Natural killer cell (primary cell): ENCODE measurements at regions not wholly inside any gene's neighbourhood (a gene's known extent, or its start where the extent isn't known, plus 50 kb on each side); places are given as distances from the start of the nearest gene placed in this dataset.
A peak's percentile ranks its signal among the peaks of the same experiment; 100 is the strongest.

Experiments
- ATAC-seq, 3 donors: fragments of 150-1000 bp in 2 of 3; fragments of 200-7000 bp in 1 of 3; cut with Tn5 transposase; 1 replicate in 1 of 3; 2 replicates in 2 of 3; pipeline ENCODE4 v1.10.0; 2021; ENCODE audit warnings: mild to moderate bottlenecking in 2 of 3, moderate library complexity in 2 of 3
- DNase-seq, 2 donors: peaks; one replicate each; pipeline versions ENCODE4 v3.0.0 to v3.0.0-alpha.2; 2013 to 2021; ENCODE audit warnings: mixed read lengths in 1 of 2
- H3K27ac ChIP-seq: one replicate; pipeline ENCODE4 v1.5.1; 2013; ENCODE audit warnings: mild to moderate bottlenecking, low read length
- H3K27me3 ChIP-seq: one replicate; pipeline ENCODE4 v1.6.1; 2013; ENCODE audit warnings: low read length; ENCODE audit not compliant: control insufficient read depth, insufficient read depth
- H3K36me3 ChIP-seq: one replicate; pipeline ENCODE4 v1.6.1; 2013; ENCODE audit warnings: low read length; ENCODE audit not compliant: control insufficient read depth, insufficient read depth
- H3K4me1 ChIP-seq: one replicate; pipeline ENCODE4 v1.6.1; 2013; ENCODE audit warnings: low read length; ENCODE audit not compliant: control insufficient read depth, insufficient read depth
- H3K4me3 ChIP-seq: one replicate; pipeline ENCODE4 v1.5.1; 2013; ENCODE audit warnings: low read length
- H3K9me3 ChIP-seq: one replicate; pipeline ENCODE4 v1.6.1; 2013; ENCODE audit warnings: low read length; ENCODE audit not compliant: control insufficient read depth, insufficient read depth
- H3K27ac Mint-ChIP-seq, 2 donors: one replicate each; pipeline ENCODE4 v1.8.0; 2022; ENCODE audit warnings: mild to moderate bottlenecking in 2 of 2, mixed read lengths in 2 of 2, moderate library complexity in 1 of 2
- H3K27me3 Mint-ChIP-seq, 2 donors: one replicate each; pipeline ENCODE4 v1.8.0; 2022; ENCODE audit warnings: low read depth in 2 of 2, mixed read lengths in 2 of 2
- H3K36me3 Mint-ChIP-seq: one replicate; pipeline ENCODE4 v1.8.0; 2022; ENCODE audit warnings: mixed read lengths
- H3K4me1 Mint-ChIP-seq, 2 donors: one replicate each; pipeline ENCODE4 v1.8.0; 2022; ENCODE audit warnings: mixed read lengths in 2 of 2
- H3K4me3 Mint-ChIP-seq: one replicate; pipeline ENCODE4 v1.8.0; 2022; ENCODE audit warnings: mild to moderate bottlenecking, moderate library complexity, mixed read lengths
- H3K9me3 Mint-ChIP-seq, 2 donors: one replicate each; pipeline ENCODE4 v1.8.0; 2022; ENCODE audit warnings: mixed read lengths in 2 of 2
- CTCF ChIP-seq: fragments of 200-600 bp; IDR thresholded peaks from one replicate; pipeline ENCODE4 v1.8.0; 2022; ENCODE audit warnings: antibody characterized with exemption
- WGBS: methylation state at CpG from one replicate; pipeline ENCODE4 v1.1.7; 2013; ENCODE audit warnings: missing lambda C conversion rate; ENCODE audit not compliant: insufficient coverage; 5-methylcytosine and 5-hydroxymethylcytosine counted together
- intact Hi-C: fragments of 100-400 bp; cut with micrococcal nuclease; formaldehyde crosslinking; loops from one replicate; pipeline ENCODE4 v1.14.2; 2022

- TF ChIP-seq CTCF, result no peak
- no peak overlapping the region for H3K4me3 ChIP-seq
- intact Hi-C loops, result no loop called here
- Mint-ChIP-seq H3K36me3 (peaks cover 7% of the 10 kb centered on the region), H3K4me1 (no peaks in the 10 kb centered on the region), H3K4me3 (no peak overlapping the region), H3K9me3 (peaks cover 12 to 13% of the 10 kb centered on the region in 2 donors), H3K27me3 (no peaks in the 10 kb centered on the region), H3K27ac (no peak overlapping the region)
- no peak overlapping the region for H3K27ac ChIP-seq
- ATAC-seq, result no peak
- no peaks in the 10 kb centered on the region for H3K9me3 ChIP-seq
- H3K4me1 ChIP-seq, result no peaks in the 10 kb centered on the region
- H3K27me3 ChIP-seq, result no peaks in the 10 kb centered on the region
- H3K36me3 ChIP-seq, result no peaks in the 10 kb centered on the region
- no peak for DNase-seq
Observed at GRCh38 chr7:81852701-81853100, 82.9 kb upstream of the HGF start.

GRCh38 chr7:81851413-81851812, 81.6 kb upstream of the HGF start:
- Mint-ChIP-seq H3K4me1 (no peaks in the 10 kb centered on the region), H3K27ac (no peak overlapping the region), H3K9me3 (peaks cover 13 to 17% of the 10 kb centered on the region in 2 donors), H3K4me3 (no peak overlapping the region), H3K36me3 (peaks cover 9% of the 10 kb centered on the region), H3K27me3 (no peaks in the 10 kb centered on the region)
- DNase-seq (no peak), ATAC-seq (no peak)
- no peaks in the 10 kb centered on the region for H3K4me1 ChIP-seq
- H3K36me3 ChIP-seq, result no peaks in the 10 kb centered on the region
- H3K27ac ChIP-seq, result no peak overlapping the region
- intact Hi-C loops, result no loop called here
- no peaks in the 10 kb centered on the region for H3K9me3 ChIP-seq
- TF ChIP-seq CTCF, result no peak
- no peak overlapping the region for H3K4me3 ChIP-seq
- H3K27me3 ChIP-seq, result no peaks in the 10 kb centered on the region

GRCh38 chr7:81846398-81846797, 76.6 kb upstream of the HGF start:
- H3K36me3 Mint-ChIP-seq, result peaks cover 9% of the 10 kb centered on the region

More at GRCh38 chr7:81846398-81846797, 76.6 kb upstream of the HGF start:
- H3K4me3 Mint-ChIP-seq, result no peak overlapping the region
- 60% methylated on average over 1 of the region's 1 CpG for WGBS
- DNase-seq, result peak in 1 of 2 donors; percentile 4
- ATAC-seq, result peak in 1 of 3 donors; percentile 24
- Histone ChIP-seq H3K27ac (no peak overlapping the region), H3K4me1 (no peaks in the 10 kb centered on the region), H3K4me3 (no peak overlapping the region), H3K9me3 (peaks cover 3% of the 10 kb centered on the region), H3K27me3 (no peaks in the 10 kb centered on the region), H3K36me3 (no peaks in the 10 kb centered on the region)
- no peaks in the 10 kb centered on the region for H3K27me3 Mint-ChIP-seq
- no peak for TF ChIP-seq CTCF
- H3K9me3 Mint-ChIP-seq, result peaks cover 10 to 14% of the 10 kb centered on the region in 2 donors
- H3K4me1 Mint-ChIP-seq, result no peaks in the 10 kb centered on the region
- intact Hi-C loops, result no loop called here
- no peak overlapping the region for H3K27ac Mint-ChIP-seq
